T-helper 2 cell (primary cell): ENCODE measurements at regions not wholly inside any gene's neighbourhood (a gene's known extent, or its start where the extent isn't known, plus 50 kb on each side); places are given as distances from the start of the nearest gene placed in this dataset.

Experiments used
- DNase-seq, 5 experiments: peaks; one replicate each; pipeline versions ENCODE4 v3.0.0 to v3.0.0-alpha.2; 2012 to 2022

- DNase-seq: no peak
These were observed 50.8 kb upstream of the KCNJ6 start for GRCh38 chr21:37967036-37967435.

GRCh38 chr21:37968744-37969143, 52.5 kb upstream of the KCNJ6 start:
- DNase-seq: no peak

- no peak for DNase-seq
These were observed 54.3 kb upstream of the KCNJ6 start for GRCh38 chr21:37970548-37970947.

GRCh38 chr21:37971390-37971950, 55.2 kb upstream of the KCNJ6 start:
- no peak for DNase-seq

- no peak for DNase-seq
These were observed 57.8 kb upstream of the KCNJ6 start for GRCh38 chr21:37974081-37974480.

GRCh38 chr21:37982496-37983318, 66.5 kb upstream of the KCNJ6 start:
- DNase-seq: no peak

GRCh38 chr21:37983336-37984095, 67.3 kb upstream of the KCNJ6 start:
- no peak for DNase-seq

GRCh38 chr21:37984416-37984815, 68.2 kb upstream of the KCNJ6 start:
- no peak for DNase-seq

- no peak for DNase-seq
These were observed 69.7 kb upstream of the KCNJ6 start for GRCh38 chr21:37986000-37986399.

GRCh38 chr21:37986751-37987399, 70.6 kb upstream of the KCNJ6 start:
- DNase-seq: no peak

- DNase-seq: no peak
These were observed 71.4 kb upstream of the KCNJ6 start for GRCh38 chr21:37987668-37988067.

- DNase-seq: no peak
These were observed 76.8 kb upstream of the KCNJ6 start for GRCh38 chr21:37993071-37993470.

GRCh38 chr21:37994211-37994610, 78.0 kb upstream of the KCNJ6 start:
- DNase-seq: no peak

GRCh38 chr21:38012672-38013071, 96.4 kb upstream of the KCNJ6 start:
- no peak for DNase-seq

- no peak for DNase-seq
These were observed 97.5 kb upstream of the KCNJ6 start for GRCh38 chr21:38013741-38014140.

- no peak for DNase-seq
These were observed 98.0 kb upstream of the KCNJ6 start for GRCh38 chr21:38014298-38014697.

GRCh38 chr21:38027901-38028498, 111.7 kb upstream of the KCNJ6 start:
- no peak for DNase-seq

- no peak for DNase-seq
These were observed 116.0 kb upstream of the KCNJ6 start for GRCh38 chr21:38032082-38032801.

- DNase-seq: no peak
These were observed 119.8 kb upstream of the KCNJ6 start for GRCh38 chr21:38036016-38036415.

- DNase-seq: no peak
These were observed 121.2 kb upstream of the KCNJ6 start for GRCh38 chr21:38037416-38037815.

GRCh38 chr21:38039369-38039768, 123.1 kb upstream of the KCNJ6 start:
- DNase-seq: no peak

- no peak for DNase-seq
These were observed 123.6 kb upstream of the KCNJ6 start for GRCh38 chr21:38039841-38040240.
